BLaER1 treated with 17β-estradiol and CSF1 and Interleukin-3, amounts not matched to agents 10 nM and 100 nM (cell line): ENCODE measurements at regions not wholly inside any gene's neighbourhood (a gene's known extent, or its start where the extent isn't known, plus 50 kb on each side); places are given as distances from the start of the nearest gene placed in this dataset.

Source experiments
- H3K27ac ChIP-seq, 11 experiments: shearing (Covaris generic); formaldehyde crosslinking; 2 replicates each; pipeline ENCODE4 v1.8.1; 2022
- H3K27me3 ChIP-seq, 11 experiments: shearing (Covaris generic); formaldehyde crosslinking; 2 replicates each; pipeline ENCODE4 v1.8.1; 2022
- H3K36me3 ChIP-seq, 11 experiments: shearing (Covaris generic); formaldehyde crosslinking; 2 replicates each; pipeline ENCODE4 v1.8.1; 2022
- H3K4me1 ChIP-seq, 10 experiments: shearing (Covaris generic); formaldehyde crosslinking; 2 replicates each; pipeline ENCODE4 v1.8.1; 2022
- H3K4me2 ChIP-seq, 11 experiments: shearing (Covaris generic); formaldehyde crosslinking; 2 replicates each; pipeline ENCODE4 v1.8.1; 2022
- H3K4me3 ChIP-seq, 10 experiments: shearing (Covaris generic); formaldehyde crosslinking; 2 replicates each; pipeline ENCODE4 v1.8.1; 2022
- H3K9ac ChIP-seq, 11 experiments: shearing (Covaris generic); formaldehyde crosslinking; 2 replicates each; pipeline ENCODE4 v1.8.1; 2022
- H3K9me3 ChIP-seq, 11 experiments: shearing (Covaris generic); formaldehyde crosslinking; replicated peaks in 1 of 11; 2 replicates each; pipeline ENCODE4 v1.8.1; 2022
- H4K20me1 ChIP-seq, 11 experiments: shearing (Covaris generic); formaldehyde crosslinking; 2 replicates each; pipeline ENCODE4 v1.8.1; 2022
- Cebpa-rat ChIP-seq, 11 experiments: shearing (Covaris generic); IDR thresholded peaks; 2 replicates each; pipeline ENCODE4 v1.8.1; 2022

- Histone ChIP-seq H3K9me3 (no peaks in the 10 kb centered on the region), H3K9ac (no peak overlapping the region), H4K20me1 (no peaks in the 10 kb centered on the region), H3K27me3 (0 out of 22 replicates have a peak, but pooled peaks cover 0 to 2% (median 0%) of the 10 kb centered on the region in 11 experiments), H3K36me3 (no peaks in the 10 kb centered on the region), H3K4me1 (no peaks in the 10 kb centered on the region), H3K27ac (no peak overlapping the region), H3K4me2 (no peak overlapping the region), H3K4me3 (no peak overlapping the region)
- TF ChIP-seq Cebpa-rat (IDR thresholded peaks at IDR 0.05) = no peak
These were observed 1329.6 kb downstream of the KCNT2 start for GRCh38 chr1:195278644-195279043.

- Histone ChIP-seq H3K36me3 (no peaks in the 10 kb centered on the region), H3K4me1 (no peaks in the 10 kb centered on the region), H3K9me3 (no peaks in the 10 kb centered on the region), H3K4me2 (no peak overlapping the region), H3K27me3 (0 out of 22 replicates have a peak, but pooled peaks cover 0 to 2% (median 0%) of the 10 kb centered on the region in 11 experiments), H3K4me3 (no peak overlapping the region), H3K9ac (no peak overlapping the region), H4K20me1 (no peaks in the 10 kb centered on the region), H3K27ac (no peak overlapping the region)
- TF ChIP-seq Cebpa-rat (IDR thresholded peaks at IDR 0.05) = no peak
These were observed 1332.5 kb downstream of the KCNT2 start for GRCh38 chr1:195275710-195276109.

- H3K4me1 ChIP-seq = no peaks in the 10 kb centered on the region
- H3K4me3 ChIP-seq = no peak overlapping the region
- H3K27ac ChIP-seq = no peak overlapping the region
- no peaks in the 10 kb centered on the region for H3K27me3 ChIP-seq
- no peaks in the 10 kb centered on the region for H4K20me1 ChIP-seq
- H3K4me2 ChIP-seq = no peak overlapping the region
- no peaks in the 10 kb centered on the region for H3K9me3 ChIP-seq
- TF ChIP-seq Cebpa-rat (IDR thresholded peaks at IDR 0.05) = no peak
- no peaks in the 10 kb centered on the region for H3K36me3 ChIP-seq
- no peak overlapping the region for H3K9ac ChIP-seq
These were observed 1356.3 kb downstream of the KCNT2 start for GRCh38 chr1:195251900-195252299.

DNA sequence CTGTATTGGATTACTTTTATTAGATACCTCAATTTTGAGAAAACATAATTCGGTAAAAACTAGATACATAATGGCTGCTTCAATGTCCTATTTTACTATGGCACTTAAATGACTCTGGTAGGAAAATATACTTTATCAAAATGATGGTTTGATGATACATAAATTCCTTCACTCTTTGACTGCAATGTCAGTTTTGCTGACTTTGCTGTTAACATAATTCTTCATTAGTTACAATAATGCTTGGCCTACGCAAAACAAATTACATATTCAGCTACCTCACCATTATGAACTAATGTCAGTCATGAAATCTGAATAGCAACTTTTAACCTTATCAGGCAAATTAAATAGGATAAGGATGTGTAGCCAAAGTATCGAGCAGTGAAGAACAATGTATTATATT is 1364.7 kb downstream of the KCNT2 start:
- Histone ChIP-seq H3K4me1 (no peaks in the 10 kb centered on the region), H3K4me3 (no peak overlapping the region), H3K27me3 (no peaks in the 10 kb centered on the region), H3K9ac (no peak overlapping the region), H3K36me3 (no peaks in the 10 kb centered on the region), H3K9me3 (peaks cover under 1 to 3% (median 1%) of the 10 kb centered on the region in 11 experiments; a peak in 20 of 22 replicates), H3K4me2 (no peak overlapping the region), H3K27ac (no peak overlapping the region), H4K20me1 (no peaks in the 10 kb centered on the region)
- TF ChIP-seq Cebpa-rat (IDR thresholded peaks at IDR 0.05) = no peak

- no peak overlapping the region for H3K9ac ChIP-seq
These were observed 1367.2 kb downstream of the KCNT2 start for GRCh38 chr1:195241066-195241465.

GRCh38 chr1:195238313-195238712 is 1369.9 kb downstream of the KCNT2 start:
- peaks cover 15 to 18% (median 16%) of the 10 kb centered on the region in 11 experiments for H3K9me3 ChIP-seq

More at GRCh38 chr1:195241066-195241465, 1367.2 kb downstream of the KCNT2 start:
- no peak overlapping the region for H3K4me3 ChIP-seq
- no peaks in the 10 kb centered on the region for H3K27me3 ChIP-seq
- H3K4me1 ChIP-seq = no peaks in the 10 kb centered on the region
- no peak overlapping the region for H3K27ac ChIP-seq
- peaks cover 15 to 18% (median 16%) of the 10 kb centered on the region in 11 experiments for H3K9me3 ChIP-seq
- no peaks in the 10 kb centered on the region for H4K20me1 ChIP-seq
- no peaks in the 10 kb centered on the region for H3K36me3 ChIP-seq
- H3K4me2 ChIP-seq = no peak overlapping the region
- TF ChIP-seq Cebpa-rat (IDR thresholded peaks at IDR 0.05) = no peak

GRCh38 chr1:195236991-195237889 is 1371.0 kb downstream of the KCNT2 start:
- no peak overlapping the region for H3K27ac ChIP-seq
- no peak overlapping the region for H3K4me3 ChIP-seq
- H3K4me2 ChIP-seq = no peak overlapping the region
- no peaks in the 10 kb centered on the region for H3K4me1 ChIP-seq
- TF ChIP-seq Cebpa-rat (IDR thresholded peaks at IDR 0.05) = no peak
- H3K9ac ChIP-seq = no peak overlapping the region
- no peaks in the 10 kb centered on the region for H3K36me3 ChIP-seq
- H3K9me3 ChIP-seq = peaks cover 15 to 18% (median 16%) of the 10 kb centered on the region in 11 experiments
- no peaks in the 10 kb centered on the region for H4K20me1 ChIP-seq
- no peaks in the 10 kb centered on the region for H3K27me3 ChIP-seq

More at GRCh38 chr1:195238313-195238712, 1369.9 kb downstream of the KCNT2 start:
- H3K4me1 ChIP-seq = no peaks in the 10 kb centered on the region
- H3K4me2 ChIP-seq = no peak overlapping the region
- no peaks in the 10 kb centered on the region for H3K27me3 ChIP-seq
- H3K4me3 ChIP-seq = no peak overlapping the region
- H3K9ac ChIP-seq = no peak overlapping the region
- H4K20me1 ChIP-seq = no peaks in the 10 kb centered on the region
- H3K36me3 ChIP-seq = no peaks in the 10 kb centered on the region
- H3K27ac ChIP-seq = no peak overlapping the region
- TF ChIP-seq Cebpa-rat (IDR thresholded peaks at IDR 0.05) = no peak

DNA sequence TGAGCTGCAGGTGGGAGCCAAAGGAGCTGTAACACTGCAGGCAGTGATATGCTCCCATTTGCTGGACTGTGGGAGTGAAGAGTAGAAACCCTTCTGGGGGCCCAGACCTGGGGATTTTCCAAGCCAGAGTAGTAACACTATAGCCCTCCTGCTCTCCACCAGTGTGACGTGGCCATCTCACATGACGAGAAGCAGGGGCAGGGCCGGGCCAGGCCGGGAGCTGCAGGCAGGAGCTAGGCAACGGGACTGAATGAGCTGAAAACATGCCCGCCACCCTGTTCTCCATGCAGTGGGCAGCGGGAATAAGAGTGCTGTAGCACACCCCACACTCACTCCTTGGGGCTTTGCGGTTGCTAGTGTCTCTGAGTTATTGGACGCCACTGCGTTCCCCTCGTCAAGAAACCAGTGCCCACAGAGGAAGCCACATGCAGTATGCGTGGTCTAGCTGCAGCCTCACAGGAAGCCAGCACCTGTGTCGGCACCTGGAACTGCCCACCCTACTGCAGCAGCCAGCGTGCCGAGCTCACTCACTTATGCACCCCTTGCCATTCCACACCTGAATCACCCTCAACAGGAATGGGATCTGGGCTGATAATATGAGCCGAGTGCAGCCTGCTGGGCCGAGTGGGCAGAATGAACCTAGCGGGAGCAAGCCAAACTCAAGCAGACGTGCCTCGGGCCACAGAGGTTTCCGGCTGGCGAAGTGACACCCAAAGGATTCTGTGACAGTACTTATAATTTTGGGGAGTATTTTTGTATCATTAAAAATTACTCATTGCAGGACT is 1389.6 kb downstream of the KCNT2 start:
- H3K4me3 ChIP-seq = no peak overlapping the region
- H3K36me3 ChIP-seq = no peaks in the 10 kb centered on the region
- no peaks in the 10 kb centered on the region for H3K27me3 ChIP-seq
- no peak overlapping the region for H3K27ac ChIP-seq
- no peak for TF ChIP-seq Cebpa-rat (IDR thresholded peaks at IDR 0.05)
- no peaks in the 10 kb centered on the region for H3K4me1 ChIP-seq
- H4K20me1 ChIP-seq = no peaks in the 10 kb centered on the region; a peak in 1 of 22 replicates
- no peak overlapping the region for H3K4me2 ChIP-seq
- no peak overlapping the region for H3K9ac ChIP-seq
- H3K9me3 ChIP-seq = peaks cover 0 to 11% (median 10%) of the 10 kb centered on the region in 11 experiments; a peak in 17 of 22 replicates

GRCh38 chr1:195202241-195202640 is 1406.0 kb downstream of the KCNT2 start:
- no peaks in the 10 kb centered on the region for H4K20me1 ChIP-seq
- no peak overlapping the region for H3K4me3 ChIP-seq
- H3K4me1 ChIP-seq = no peaks in the 10 kb centered on the region
- no peak for TF ChIP-seq Cebpa-rat (IDR thresholded peaks at IDR 0.05)
- H3K9me3 ChIP-seq = no peaks in the 10 kb centered on the region
- H3K27ac ChIP-seq = no peak overlapping the region
- H3K36me3 ChIP-seq = no peaks in the 10 kb centered on the region
- no peak overlapping the region for H3K4me2 ChIP-seq
- H3K9ac ChIP-seq = no peak overlapping the region
- no peaks in the 10 kb centered on the region for H3K27me3 ChIP-seq
